IPS-18c (cell line): ENCODE measurements at regions not wholly inside any gene's neighbourhood (a gene's known extent, or its start where the extent isn't known, plus 50 kb on each side); places are given as distances from the start of the nearest gene placed in this dataset.

Experiments used
- H3K4me3 ChIP-seq: 2 replicates; pipeline ENCODE4 v1.7.0; 2013; ENCODE audit warnings: low read depth, mild to moderate bottlenecking, low read length, moderate library complexity; ENCODE audit not compliant: insufficient read depth
- H3K9me3 ChIP-seq: one replicate; pipeline ENCODE4 v1.6.1; 2013; ENCODE audit warnings: mild to moderate bottlenecking, low read length, moderate library complexity; ENCODE audit not compliant: control insufficient read depth, insufficient read depth

DNA sequence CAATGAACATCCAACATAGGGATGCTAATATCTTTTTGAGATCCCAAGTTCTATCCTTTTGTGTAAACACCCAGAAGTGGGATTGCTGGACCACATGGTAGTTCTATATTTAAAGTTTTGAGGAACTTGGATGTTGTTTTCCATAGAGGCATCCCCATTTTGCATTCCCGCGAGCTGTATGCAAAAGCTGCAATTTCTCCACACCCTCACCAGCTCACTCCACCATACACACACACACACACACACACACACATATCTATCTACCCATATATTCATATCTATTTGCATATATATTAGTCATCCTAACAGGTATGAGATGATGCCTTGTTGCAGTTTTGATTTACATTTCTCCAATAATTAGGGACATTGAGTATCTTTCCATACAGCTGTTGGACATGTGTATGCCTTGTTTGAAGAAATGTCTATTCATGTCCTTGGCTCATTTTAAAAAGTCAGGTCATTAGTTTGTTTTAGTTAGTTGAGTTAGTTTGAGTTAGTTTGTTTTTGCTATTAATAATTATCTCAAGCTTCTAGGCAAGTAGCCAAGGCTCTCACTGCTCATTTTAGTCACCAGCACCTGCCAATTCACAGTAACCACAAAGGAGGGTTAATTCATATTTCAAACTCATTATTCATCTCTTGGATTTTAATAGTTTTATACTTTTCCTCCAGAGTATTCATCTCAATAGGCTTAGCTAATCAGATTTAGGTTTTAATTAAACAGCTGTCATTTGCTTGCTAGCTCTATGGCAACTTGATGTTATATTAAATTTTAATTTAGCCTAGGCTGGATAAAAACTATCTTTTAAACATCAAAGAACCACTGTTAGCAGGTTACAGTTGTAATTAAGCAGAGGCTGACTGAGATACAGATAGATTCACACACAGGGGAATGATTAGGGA lies 1435.9 kb upstream of the TMEM132C start:
- Histone ChIP-seq H3K9me3 (peaks cover 3% of the 10 kb centered on the region), H3K4me3 (no peak overlapping the region)

DNA sequence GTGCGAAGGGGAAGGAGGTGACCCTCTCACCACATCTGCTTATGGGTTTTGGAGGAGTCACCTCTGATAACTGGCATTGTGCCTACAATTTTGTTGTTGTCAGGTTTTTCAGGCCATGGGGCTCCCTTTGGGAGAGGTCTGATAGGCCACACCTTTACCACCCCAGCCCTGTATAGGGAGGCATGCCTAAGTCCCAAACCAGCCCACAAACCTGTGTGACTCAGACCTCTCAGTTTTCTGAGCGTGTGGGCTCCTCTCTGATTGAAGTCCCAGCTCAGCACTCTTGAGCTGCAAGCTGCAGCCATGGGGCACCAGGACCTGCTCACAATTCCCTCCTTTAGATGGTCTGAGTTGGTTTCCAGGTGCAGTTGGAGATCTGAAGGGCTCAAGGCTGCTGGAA lies 1429.3 kb upstream of the TMEM132C start:
- Histone ChIP-seq H3K9me3 (no peaks in the 10 kb centered on the region), H3K4me3 (no peak overlapping the region)

DNA sequence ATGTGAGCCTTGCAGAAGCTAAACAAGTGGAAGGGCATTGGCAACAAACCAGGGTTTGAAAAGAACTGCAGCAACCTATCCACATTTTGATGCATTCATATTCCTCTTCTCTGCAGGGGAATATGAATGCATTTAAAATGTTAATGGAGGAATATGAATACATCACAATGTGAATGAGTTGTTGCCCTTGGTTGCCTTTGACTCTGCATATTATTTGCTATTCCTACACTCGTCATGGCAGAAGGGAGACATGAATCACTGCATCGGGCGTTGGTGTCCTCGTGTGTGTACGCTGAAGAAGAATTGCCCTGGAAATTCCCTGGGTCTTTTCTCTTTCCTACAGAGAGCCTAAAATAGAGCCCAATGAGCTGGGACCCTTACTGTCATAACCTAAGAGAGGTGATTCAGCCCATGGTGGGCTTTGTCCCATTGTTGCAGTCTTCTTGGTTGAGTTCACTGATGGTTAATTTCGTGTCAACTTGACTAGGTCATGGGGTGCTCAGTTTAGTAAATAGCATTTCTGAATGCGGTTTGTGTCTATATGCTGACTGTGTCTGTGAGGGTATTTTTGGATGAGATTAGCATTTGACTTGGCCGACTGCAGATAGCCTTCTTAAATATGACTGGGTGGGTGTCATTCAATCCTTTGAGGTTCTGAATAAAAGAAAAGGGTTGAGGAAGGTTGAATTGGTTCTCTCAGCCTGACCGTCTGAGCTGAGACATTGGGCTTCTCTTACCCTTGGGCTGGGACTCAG lies 1422.9 kb upstream of the TMEM132C start:
- Histone ChIP-seq H3K4me3 (no peak overlapping the region), H3K9me3 (no peaks in the 10 kb centered on the region)

GRCh38 chr12:126847005-126847629 lies 1419.9 kb upstream of the TMEM132C start:
- H3K4me3 ChIP-seq, result no peak overlapping the region

GRCh38 chr12:126855768-126856167 lies 1411.2 kb upstream of the TMEM132C start:
- Histone ChIP-seq H3K4me3 (no peak overlapping the region), H3K9me3 (no peaks in the 10 kb centered on the region)

More at GRCh38 chr12:126847005-126847629, 1419.9 kb upstream of the TMEM132C start:
- no peaks in the 10 kb centered on the region for H3K9me3 ChIP-seq

GRCh38 chr12:126856958-126857357 lies 1410.0 kb upstream of the TMEM132C start:
- no peaks in the 10 kb centered on the region for H3K9me3 ChIP-seq
- H3K4me3 ChIP-seq, result no peak overlapping the region

GRCh38 chr12:126858560-126858959 lies 1408.4 kb upstream of the TMEM132C start:
- H3K9me3 ChIP-seq, result no peaks in the 10 kb centered on the region

DNA sequence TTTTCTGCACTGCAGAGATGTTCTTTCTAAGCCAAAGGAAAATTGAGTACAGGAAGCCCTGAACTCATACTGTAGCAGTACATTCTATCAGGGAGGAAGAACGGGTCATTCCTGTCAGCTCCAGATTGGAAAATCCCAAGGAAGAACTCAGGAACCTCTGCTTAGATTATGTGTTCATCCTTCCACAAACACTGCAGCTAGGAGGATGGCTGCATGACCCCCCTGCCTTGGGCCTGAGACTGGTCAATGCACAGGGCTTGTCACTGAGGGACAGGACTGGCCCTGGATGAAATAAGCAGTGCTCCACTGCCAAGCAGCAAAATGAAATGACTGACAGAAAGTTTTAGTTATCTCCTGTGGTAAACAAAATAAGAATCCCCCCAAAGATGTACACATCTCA lies 1406.8 kb upstream of the TMEM132C start:
- H3K9me3 ChIP-seq, result no peaks in the 10 kb centered on the region

More at GRCh38 chr12:126858560-126858959, 1408.4 kb upstream of the TMEM132C start:
- no peak overlapping the region for H3K4me3 ChIP-seq

GRCh38 chr12:126862500-126862899 lies 1404.5 kb upstream of the TMEM132C start:
- no peak overlapping the region for H3K4me3 ChIP-seq
- no peaks in the 10 kb centered on the region for H3K9me3 ChIP-seq

More for the DNA sequence above, 1406.8 kb upstream of the TMEM132C start:
- H3K4me3 ChIP-seq, result no peak overlapping the region

- Histone ChIP-seq H3K9me3 (no peaks in the 10 kb centered on the region), H3K4me3 (no peak overlapping the region)
Observed at GRCh38 chr12:126869644-126870043, 1397.3 kb upstream of the TMEM132C start.

DNA sequence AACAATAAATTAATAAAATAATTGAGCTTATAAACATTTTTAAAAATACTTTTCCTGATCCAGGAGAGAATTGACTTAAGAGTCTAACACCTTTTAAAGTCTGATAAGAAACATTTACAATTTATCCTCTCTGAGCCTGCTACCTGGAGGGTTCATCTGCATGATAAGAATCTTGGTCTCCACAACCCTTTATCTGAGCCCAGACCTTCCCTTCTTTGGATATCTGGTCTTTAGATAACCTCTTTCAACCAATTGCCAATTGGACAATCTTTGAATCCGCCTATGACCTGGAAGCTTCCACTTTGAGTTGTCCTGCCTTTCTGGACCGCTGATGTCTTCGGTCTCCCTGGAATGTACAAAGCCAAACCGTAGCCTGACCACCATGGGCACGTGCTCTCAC lies 1393.3 kb upstream of the TMEM132C start:
- H3K4me3 ChIP-seq, result no peak overlapping the region
- H3K9me3 ChIP-seq, result no peaks in the 10 kb centered on the region

GRCh38 chr12:126874427-126875026 lies 1392.4 kb upstream of the TMEM132C start:
- no peaks in the 10 kb centered on the region for H3K9me3 ChIP-seq
- no peak overlapping the region for H3K4me3 ChIP-seq

DNA sequence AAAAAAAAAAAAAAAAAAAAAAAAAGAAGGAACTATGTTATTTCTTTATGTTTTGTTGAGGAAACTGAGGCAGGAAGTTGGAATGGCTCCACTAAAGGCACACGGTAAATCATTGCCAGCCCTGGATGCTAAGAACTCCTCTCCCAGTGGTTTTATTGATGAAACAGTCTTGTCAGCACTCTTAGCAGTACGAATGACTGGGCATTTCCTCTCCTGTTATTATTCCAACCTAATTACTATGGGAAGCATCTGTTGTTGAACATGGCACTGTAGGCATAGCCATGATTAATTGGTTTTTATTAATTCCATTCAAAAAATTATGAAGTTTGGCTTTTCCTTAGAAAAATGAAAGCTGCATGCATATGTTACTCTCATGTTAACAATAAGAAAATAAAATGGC lies 1387.1 kb upstream of the TMEM132C start:
- Histone ChIP-seq H3K4me3 (no peak overlapping the region), H3K9me3 (no peaks in the 10 kb centered on the region)

DNA sequence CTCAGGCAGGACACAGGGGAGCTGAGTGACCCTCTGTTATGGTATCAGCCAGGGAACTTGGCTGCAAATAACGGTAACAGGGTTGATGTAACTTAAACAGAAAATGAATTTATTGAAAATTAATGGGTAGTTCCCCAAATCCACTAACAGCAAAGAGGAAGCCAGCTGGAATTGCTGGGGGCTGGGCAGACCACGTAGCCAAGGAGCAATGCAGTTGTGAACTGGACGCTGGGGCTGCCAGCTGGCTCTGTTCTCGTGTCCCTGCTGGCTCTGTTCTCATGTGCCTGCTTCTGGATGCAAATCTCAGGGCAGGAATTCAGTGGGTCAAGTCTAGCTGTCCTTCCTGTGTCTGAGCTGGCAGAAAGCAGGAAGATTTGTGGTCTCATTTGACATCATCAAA lies 1383.3 kb upstream of the TMEM132C start:
- Histone ChIP-seq H3K9me3 (no peaks in the 10 kb centered on the region), H3K4me3 (no peak overlapping the region)

- Histone ChIP-seq H3K9me3 (no peaks in the 10 kb centered on the region), H3K4me3 (no peak overlapping the region)
Observed at GRCh38 chr12:126889501-126889900, 1377.5 kb upstream of the TMEM132C start.

DNA sequence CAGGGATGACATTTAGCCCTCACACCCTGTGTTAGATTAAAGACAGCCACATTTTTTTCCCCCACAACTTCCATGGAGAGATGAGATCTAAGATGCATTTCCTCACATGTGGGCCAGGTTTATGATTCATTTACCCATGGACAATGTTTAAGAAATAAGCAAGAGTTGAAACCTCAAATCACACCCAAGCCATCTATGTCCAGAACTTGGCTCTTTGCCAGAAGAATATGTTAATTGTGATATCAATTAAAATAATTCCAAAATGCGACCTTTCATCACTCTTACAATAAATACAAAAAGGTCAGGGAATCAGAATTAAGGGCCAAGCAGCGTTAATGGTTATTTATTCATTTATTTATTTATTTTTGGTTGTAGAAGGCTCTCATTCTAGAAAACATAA lies 1376.9 kb upstream of the TMEM132C start:
- Histone ChIP-seq H3K4me3 (no peak overlapping the region), H3K9me3 (no peaks in the 10 kb centered on the region)

DNA sequence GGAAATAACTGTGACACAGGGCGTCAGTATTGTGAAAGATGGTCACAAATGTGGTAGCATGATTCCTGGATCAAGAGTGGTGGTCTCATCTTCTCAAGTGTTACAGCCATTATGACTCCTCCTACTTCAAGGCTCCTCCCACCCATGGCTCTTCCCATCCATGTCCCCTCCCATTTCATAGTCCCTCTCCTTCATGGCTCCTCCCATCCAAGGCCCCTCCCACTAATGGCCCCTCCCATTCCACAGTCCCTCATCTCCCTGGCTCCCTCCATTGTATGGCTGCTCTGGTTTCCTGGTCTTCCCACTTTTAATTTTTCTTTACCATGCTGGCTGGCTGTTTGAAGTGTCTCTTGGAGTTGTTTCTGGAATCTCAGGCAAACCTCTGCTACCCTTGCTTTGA lies 1375.2 kb upstream of the TMEM132C start:
- no peaks in the 10 kb centered on the region for H3K9me3 ChIP-seq
- H3K4me3 ChIP-seq, result no peak overlapping the region
